ENCODE measurements at regions not wholly inside any gene's neighbourhood (a gene's known extent, or its start where the extent isn't known, plus 50 kb on each side); places are given as distances from the start of the nearest gene placed in this dataset.
"Not testable (repeated sequence)": the region's sequence is repeated elsewhere in the genome, so short reads cannot be mapped to it uniquely, and the experiment has no call there.

DNA sequence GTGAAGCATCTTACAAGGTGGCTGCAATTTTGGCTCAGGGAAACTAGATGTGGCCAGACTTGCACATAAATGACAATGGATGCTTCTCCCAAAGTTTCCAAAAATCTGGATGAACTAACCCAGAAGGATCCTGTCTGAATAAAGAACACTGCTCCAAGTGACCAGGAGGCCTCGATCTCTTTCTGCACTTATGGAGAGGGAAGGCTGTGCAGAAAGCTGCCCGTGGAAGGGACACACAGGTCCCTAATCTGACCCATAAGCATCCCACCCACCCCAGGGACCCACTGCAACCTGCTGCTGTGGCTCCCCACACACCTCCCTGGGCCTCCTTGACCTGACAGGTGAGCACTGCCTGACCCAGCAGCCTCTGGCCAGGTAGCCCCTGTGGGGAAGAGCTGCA, 74.6 kb upstream of the SEC14L1 start:
- Histone ChIP-seq H3K9ac (ENCODE audit: low read length) (no peak overlapping the region), H3F3A (ENCODE audit: insufficient read depth, low read length, poor library complexity, severe bottlenecking) (no peaks in the 10 kb centered on the region), H4K20me1 (ENCODE audit: insufficient read depth) (no peaks in the 10 kb centered on the region), H3K4me3 (ENCODE audit: low read length) (no peak overlapping the region), H3K27me3 (ENCODE audit: insufficient read depth, low read depth, low read length) (no peaks in the 10 kb centered on the region), H3K4me2 (ENCODE audit: low read length) (no peak overlapping the region), H3K79me2 (replicated peaks; ENCODE audit: insufficient read depth, low read length) (no peaks in the 10 kb centered on the region), H3K9me3 (ENCODE audit: low read length) (no peaks in the 10 kb centered on the region), H2AFZ (ENCODE audit: low read depth, low read length) (no peak overlapping the region), H3K9me2 (ENCODE audit: insufficient read depth, low read length) (no peaks in the 10 kb centered on the region), H3K27ac (ENCODE audit: low read length) (no peak overlapping the region), H3K36me3 (ENCODE audit: insufficient read depth, low read length) (no peaks in the 10 kb centered on the region)
- TF ChIP-seq POLR2AphosphoS5 (IDR thresholded peaks at IDR 0.05) = no peak
- no peak for TF ChIP-seq TAF1 (IDR thresholded peaks at IDR 0.05; ENCODE audit: low read depth)
- TF ChIP-seq, protein P1, sequence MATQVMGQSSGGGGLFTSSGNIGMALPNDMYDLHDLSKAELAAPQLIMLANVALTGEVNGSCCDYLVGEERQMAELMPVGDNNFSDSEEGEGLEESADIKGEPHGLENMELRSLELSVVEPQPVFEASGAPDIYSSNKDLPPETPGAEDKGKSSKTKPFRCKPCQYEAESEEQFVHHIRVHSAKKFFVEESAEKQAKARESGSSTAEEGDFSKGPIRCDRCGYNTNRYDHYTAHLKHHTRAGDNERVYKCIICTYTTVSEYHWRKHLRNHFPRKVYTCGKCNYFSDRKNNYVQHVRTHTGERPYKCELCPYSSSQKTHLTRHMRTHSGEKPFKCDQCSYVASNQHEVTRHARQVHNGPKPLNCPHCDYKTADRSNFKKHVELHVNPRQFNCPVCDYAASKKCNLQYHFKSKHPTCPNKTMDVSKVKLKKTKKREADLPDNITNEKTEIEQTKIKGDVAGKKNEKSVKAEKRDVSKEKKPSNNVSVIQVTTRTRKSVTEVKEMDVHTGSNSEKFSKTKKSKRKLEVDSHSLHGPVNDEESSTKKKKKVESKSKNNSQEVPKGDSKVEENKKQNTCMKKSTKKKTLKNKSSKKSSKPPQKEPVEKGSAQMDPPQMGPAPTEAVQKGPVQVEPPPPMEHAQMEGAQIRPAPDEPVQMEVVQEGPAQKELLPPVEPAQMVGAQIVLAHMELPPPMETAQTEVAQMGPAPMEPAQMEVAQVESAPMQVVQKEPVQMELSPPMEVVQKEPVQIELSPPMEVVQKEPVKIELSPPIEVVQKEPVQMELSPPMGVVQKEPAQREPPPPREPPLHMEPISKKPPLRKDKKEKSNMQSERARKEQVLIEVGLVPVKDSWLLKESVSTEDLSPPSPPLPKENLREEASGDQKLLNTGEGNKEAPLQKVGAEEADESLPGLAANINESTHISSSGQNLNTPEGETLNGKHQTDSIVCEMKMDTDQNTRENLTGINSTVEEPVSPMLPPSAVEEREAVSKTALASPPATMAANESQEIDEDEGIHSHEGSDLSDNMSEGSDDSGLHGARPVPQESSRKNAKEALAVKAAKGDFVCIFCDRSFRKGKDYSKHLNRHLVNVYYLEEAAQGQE (IDR thresholded peaks at IDR 0.05; ENCODE audit: borderline replicate concordance) = no peak
- TF ChIP-seq MXI1 (conservative IDR thresholded peaks at IDR 0.05; ENCODE audit: poor library complexity, severe bottlenecking) = no peak
- TF ChIP-seq, protein P2, sequence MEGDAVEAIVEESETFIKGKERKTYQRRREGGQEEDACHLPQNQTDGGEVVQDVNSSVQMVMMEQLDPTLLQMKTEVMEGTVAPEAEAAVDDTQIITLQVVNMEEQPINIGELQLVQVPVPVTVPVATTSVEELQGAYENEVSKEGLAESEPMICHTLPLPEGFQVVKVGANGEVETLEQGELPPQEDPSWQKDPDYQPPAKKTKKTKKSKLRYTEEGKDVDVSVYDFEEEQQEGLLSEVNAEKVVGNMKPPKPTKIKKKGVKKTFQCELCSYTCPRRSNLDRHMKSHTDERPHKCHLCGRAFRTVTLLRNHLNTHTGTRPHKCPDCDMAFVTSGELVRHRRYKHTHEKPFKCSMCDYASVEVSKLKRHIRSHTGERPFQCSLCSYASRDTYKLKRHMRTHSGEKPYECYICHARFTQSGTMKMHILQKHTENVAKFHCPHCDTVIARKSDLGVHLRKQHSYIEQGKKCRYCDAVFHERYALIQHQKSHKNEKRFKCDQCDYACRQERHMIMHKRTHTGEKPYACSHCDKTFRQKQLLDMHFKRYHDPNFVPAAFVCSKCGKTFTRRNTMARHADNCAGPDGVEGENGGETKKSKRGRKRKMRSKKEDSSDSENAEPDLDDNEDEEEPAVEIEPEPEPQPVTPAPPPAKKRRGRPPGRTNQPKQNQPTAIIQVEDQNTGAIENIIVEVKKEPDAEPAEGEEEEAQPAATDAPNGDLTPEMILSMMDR (IDR thresholded peaks at IDR 0.05; ENCODE audit: poor library complexity, severe bottlenecking) = no peak
- TF ChIP-seq EZH2 (IDR thresholded peaks at IDR 0.05; ENCODE audit: borderline replicate concordance, insufficient read depth, low read length, poor library complexity, severe bottlenecking) = no peak
- TF ChIP-seq RAD21 (conservative IDR thresholded peaks at IDR 0.05) = no peak
- no peak for TF ChIP-seq EP300 (conservative IDR thresholded peaks at IDR 0.05; ENCODE audit: poor library complexity, severe bottlenecking)
- TF ChIP-seq SMC3 (conservative IDR thresholded peaks at IDR 0.05; ENCODE audit: poor library complexity) = no peak

DNA sequence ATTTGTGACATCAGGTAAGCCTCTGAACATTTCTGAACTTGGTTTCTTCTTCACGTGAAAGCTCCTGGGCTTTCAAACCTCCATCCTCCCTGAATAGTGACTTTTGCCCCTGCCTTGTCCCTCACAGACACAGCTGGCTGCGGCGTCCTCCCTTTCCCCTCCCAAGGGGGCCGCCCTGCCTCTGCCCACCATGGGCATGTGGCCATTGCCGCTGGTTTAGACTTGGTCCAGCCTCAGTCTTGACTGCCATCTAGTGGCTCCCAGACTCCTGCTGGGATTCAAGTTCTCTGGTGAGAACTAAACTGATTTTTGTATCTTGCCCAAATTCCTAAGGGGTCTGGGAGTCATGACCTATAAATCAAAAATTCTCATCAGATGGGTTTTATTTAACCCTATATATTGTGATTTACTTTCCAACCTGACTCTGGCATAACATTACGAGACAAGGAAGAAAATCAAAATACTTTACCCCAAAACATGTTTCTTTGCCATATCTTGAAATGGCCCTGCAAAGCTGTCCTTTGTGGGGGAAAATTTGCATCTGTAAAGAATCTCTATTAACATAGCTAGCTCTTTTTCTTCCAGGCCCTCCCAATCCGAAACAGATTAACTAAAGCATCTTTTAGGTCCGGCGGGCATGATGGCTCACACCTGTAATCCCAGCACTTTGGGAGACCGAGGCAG, 73.9 kb upstream of the SEC14L1 start:
- H3K27ac ChIP-seq (ENCODE audit: low read length); H4K20me1 ChIP-seq (ENCODE audit: insufficient read depth); H3K9me2 ChIP-seq (ENCODE audit: insufficient read depth, low read length); H3K27me3 ChIP-seq (ENCODE audit: insufficient read depth, low read depth, low read length); H3K9me3 ChIP-seq (ENCODE audit: low read length); H3K4me3 ChIP-seq (ENCODE audit: low read length); H2AFZ ChIP-seq (ENCODE audit: low read depth, low read length); H3K9ac ChIP-seq (ENCODE audit: low read length); H3K36me3 ChIP-seq (ENCODE audit: insufficient read depth, low read length); H3F3A ChIP-seq (ENCODE audit: insufficient read depth, low read length, poor library complexity, severe bottlenecking); H3K4me2 ChIP-seq (ENCODE audit: low read length); H3K79me2 ChIP-seq (replicated peaks; ENCODE audit: insufficient read depth, low read length): not testable (repeated sequence)
- TF ChIP-seq SMC3 (conservative IDR thresholded peaks at IDR 0.05; ENCODE audit: poor library complexity) (peak; percentile 91), RAD21 (conservative IDR thresholded peaks at IDR 0.05) (peak; percentile 94), MXI1 (conservative IDR thresholded peaks at IDR 0.05; ENCODE audit: poor library complexity, severe bottlenecking) (peak; percentile 37)
- TF ChIP-seq, protein P2 (IDR thresholded peaks at IDR 0.05; ENCODE audit: poor library complexity, severe bottlenecking) = peak; percentile 93
